HG03097 (cell line): ENCODE measurements at regions not wholly inside any gene's neighbourhood (a gene's known extent, or its start where the extent isn't known, plus 50 kb on each side); places are given as distances from the start of the nearest gene placed in this dataset.
"Not testable (repeated sequence)": the region's sequence is repeated elsewhere in the genome, so short reads cannot be mapped to it uniquely, and the experiment has no call there.

ENCODE experiments used
- ATAC-seq: cut with Tn5 transposase; IDR thresholded peaks from one replicate; pipeline ENCODE4 v1.9.1; 2021; ENCODE audit not compliant: unreplicated experiment, low FRiP score

GRCh38 chr6:145562771-145563615, 172.3 kb downstream of the EPM2A start:
- no peak for ATAC-seq

- no peak for ATAC-seq
Measured at GRCh38 chr6:145564553-145564952, 170.8 kb downstream of the EPM2A start.

GRCh38 chr6:145567684-145568252, 167.6 kb downstream of the EPM2A start:
- no peak for ATAC-seq

- no peak for ATAC-seq
Measured at GRCh38 chr6:145569140-145569539, 166.2 kb downstream of the EPM2A start.

GRCh38 chr6:145570336-145570735, 165.0 kb downstream of the EPM2A start:
- not testable (repeated sequence) for ATAC-seq

GRCh38 chr6:145574269-145574668, 161.1 kb downstream of the EPM2A start:
- not testable (repeated sequence) for ATAC-seq
